Nephron progenitor cell (in vitro differentiated cells): ENCODE measurements at regions not wholly inside any gene's neighbourhood (a gene's known extent, or its start where the extent isn't known, plus 50 kb on each side); places are given as distances from the start of the nearest gene placed in this dataset.

ENCODE experiments used
- DNase-seq: peaks from one replicate; pipeline ENCODE4 v3.0.0; 2021
- H3K27ac Mint-ChIP-seq: 2 replicates; pipeline ENCODE4 v1.8.0; 2021; ENCODE audit warnings: mild to moderate bottlenecking, moderate library complexity, mixed read lengths
- H3K27me3 Mint-ChIP-seq: 2 replicates; pipeline ENCODE4 v1.8.0; 2021; ENCODE audit warnings: mild to moderate bottlenecking, low read depth, mixed read lengths; ENCODE audit not compliant: poor library complexity
- H3K36me3 Mint-ChIP-seq: 2 replicates; pipeline ENCODE4 v1.8.0; 2021; ENCODE audit warnings: low read depth, mixed read lengths
- H3K4me1 Mint-ChIP-seq: 2 replicates; pipeline ENCODE4 v1.8.0; 2021; ENCODE audit warnings: mixed read lengths
- H3K4me3 Mint-ChIP-seq: 2 replicates; pipeline ENCODE4 v1.8.0; 2021; ENCODE audit warnings: mild to moderate bottlenecking, moderate library complexity, mixed read lengths
- H3K9me3 Mint-ChIP-seq: 2 replicates; pipeline ENCODE4 v1.8.0; 2021; ENCODE audit warnings: mild to moderate bottlenecking, moderate library complexity, mixed read lengths
- TF ChIP-seq, protein P1 (sequence below): fragments of 200-600 bp; sonication (generic); IDR thresholded peaks from 2 replicates; pipeline ENCODE4 v1.5.0; 2021; ENCODE audit warnings: antibody characterized with exemption

DNA sequence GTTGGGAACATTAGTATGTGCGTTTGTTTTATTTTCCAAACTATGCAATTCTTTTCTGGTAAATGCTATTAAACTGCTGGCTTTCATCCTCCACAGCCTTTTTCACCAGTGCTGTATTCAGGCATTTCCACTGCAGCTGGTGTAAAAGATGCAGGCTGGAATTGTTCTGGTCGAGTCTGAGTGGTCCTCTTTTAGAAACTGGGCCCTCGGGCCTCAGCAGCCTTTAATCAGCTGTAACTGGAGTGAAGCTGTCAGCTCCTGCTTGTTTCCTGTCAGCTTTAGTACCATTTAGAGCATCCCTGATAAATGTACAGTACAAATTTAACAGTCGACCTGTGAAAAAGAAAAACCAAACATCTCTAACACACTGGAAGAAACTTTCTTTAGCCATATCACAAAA, 979.6 kb downstream of the TFAP2A start:
- H3K4me3 Mint-ChIP-seq: no peak overlapping the region
- no peak overlapping the region for H3K27ac Mint-ChIP-seq

GRCh38 chr6:9431945-9432344, 982.9 kb downstream of the TFAP2A start:
- Mint-ChIP-seq H3K27me3 (peaks cover 7% of the 10 kb centered on the region), H3K36me3 (no peaks in the 10 kb centered on the region), H3K27ac (no peak overlapping the region), H3K4me1 (no peaks in the 10 kb centered on the region), H3K4me3 (no peak overlapping the region), H3K9me3 (no peaks in the 10 kb centered on the region)
- TF ChIP-seq, protein P1, sequence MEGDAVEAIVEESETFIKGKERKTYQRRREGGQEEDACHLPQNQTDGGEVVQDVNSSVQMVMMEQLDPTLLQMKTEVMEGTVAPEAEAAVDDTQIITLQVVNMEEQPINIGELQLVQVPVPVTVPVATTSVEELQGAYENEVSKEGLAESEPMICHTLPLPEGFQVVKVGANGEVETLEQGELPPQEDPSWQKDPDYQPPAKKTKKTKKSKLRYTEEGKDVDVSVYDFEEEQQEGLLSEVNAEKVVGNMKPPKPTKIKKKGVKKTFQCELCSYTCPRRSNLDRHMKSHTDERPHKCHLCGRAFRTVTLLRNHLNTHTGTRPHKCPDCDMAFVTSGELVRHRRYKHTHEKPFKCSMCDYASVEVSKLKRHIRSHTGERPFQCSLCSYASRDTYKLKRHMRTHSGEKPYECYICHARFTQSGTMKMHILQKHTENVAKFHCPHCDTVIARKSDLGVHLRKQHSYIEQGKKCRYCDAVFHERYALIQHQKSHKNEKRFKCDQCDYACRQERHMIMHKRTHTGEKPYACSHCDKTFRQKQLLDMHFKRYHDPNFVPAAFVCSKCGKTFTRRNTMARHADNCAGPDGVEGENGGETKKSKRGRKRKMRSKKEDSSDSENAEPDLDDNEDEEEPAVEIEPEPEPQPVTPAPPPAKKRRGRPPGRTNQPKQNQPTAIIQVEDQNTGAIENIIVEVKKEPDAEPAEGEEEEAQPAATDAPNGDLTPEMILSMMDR: no peak
- no peak for DNase-seq

More for the DNA sequence above, 979.6 kb downstream of the TFAP2A start:
- H3K4me1 Mint-ChIP-seq: no peaks in the 10 kb centered on the region
- H3K9me3 Mint-ChIP-seq: no peaks in the 10 kb centered on the region
- no peak for DNase-seq
- H3K27me3 Mint-ChIP-seq: peaks cover 7% of the 10 kb centered on the region
- no peaks in the 10 kb centered on the region for H3K36me3 Mint-ChIP-seq
- TF ChIP-seq, protein P1: no peak

GRCh38 chr6:9428421-9429172, 986.3 kb downstream of the TFAP2A start:
- no peak overlapping the region for H3K27ac Mint-ChIP-seq
- TF ChIP-seq, protein P1: no peak
- no peaks in the 10 kb centered on the region for H3K27me3 Mint-ChIP-seq
- no peak for DNase-seq
- no peaks in the 10 kb centered on the region for H3K9me3 Mint-ChIP-seq
- no peaks in the 10 kb centered on the region for H3K4me1 Mint-ChIP-seq
- H3K36me3 Mint-ChIP-seq: no peaks in the 10 kb centered on the region
- H3K4me3 Mint-ChIP-seq: no peak overlapping the region

- DNase-seq: no peak
- Mint-ChIP-seq H3K4me3 (no peak overlapping the region), H3K27me3 (peaks cover 4% of the 10 kb centered on the region), H3K27ac (no peak overlapping the region), H3K9me3 (no peaks in the 10 kb centered on the region), H3K36me3 (no peaks in the 10 kb centered on the region), H3K4me1 (no peaks in the 10 kb centered on the region)
- TF ChIP-seq, protein P1: no peak
Observed at GRCh38 chr6:9422138-9422537, 986.8 kb upstream of the SLC35B3 start.

- no peak for DNase-seq
- no peaks in the 10 kb centered on the region for H3K4me1 Mint-ChIP-seq
- TF ChIP-seq, protein P1: no peak
- no peaks in the 10 kb centered on the region for H3K9me3 Mint-ChIP-seq
- H3K36me3 Mint-ChIP-seq: no peaks in the 10 kb centered on the region
- H3K27ac Mint-ChIP-seq: no peak overlapping the region
- H3K4me3 Mint-ChIP-seq: no peak overlapping the region
- peaks cover 4% of the 10 kb centered on the region for H3K27me3 Mint-ChIP-seq
Observed at GRCh38 chr6:9420316-9421015, 985.1 kb upstream of the SLC35B3 start.
